ENCODE measurements at regions not wholly inside any gene's neighbourhood (a gene's known extent, or its start where the extent isn't known, plus 50 kb on each side); places are given as distances from the start of the nearest gene placed in this dataset.

GRCh38 chr2:156189584-156189983, 142.9 kb downstream of the NR4A2 start:
- no peak overlapping the region for H3K4me3 Mint-ChIP-seq
- ChIA-PET CTCF (no interaction called here), POLR2A (no interaction called here)
- ATAC-seq (no peak), DNase-seq (ENCODE audit: low spot score) (no peak)
- TF ChIP-seq, protein P1, sequence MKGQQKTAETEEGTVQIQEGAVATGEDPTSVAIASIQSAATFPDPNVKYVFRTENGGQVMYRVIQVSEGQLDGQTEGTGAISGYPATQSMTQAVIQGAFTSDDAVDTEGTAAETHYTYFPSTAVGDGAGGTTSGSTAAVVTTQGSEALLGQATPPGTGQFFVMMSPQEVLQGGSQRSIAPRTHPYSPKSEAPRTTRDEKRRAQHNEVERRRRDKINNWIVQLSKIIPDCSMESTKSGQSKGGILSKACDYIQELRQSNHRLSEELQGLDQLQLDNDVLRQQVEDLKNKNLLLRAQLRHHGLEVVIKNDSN (CRISPR knock-in tag; IDR thresholded peaks at IDR 0.05) = no peak
- TF ChIP-seq ELF4 (CRISPR knock-in tag; IDR thresholded peaks at IDR 0.05; ENCODE audit: low read depth) = no peak
- no peak for TF ChIP-seq CDX4 (CRISPR knock-in tag; IDR thresholded peaks at IDR 0.05; ENCODE audit: borderline replicate concordance)
- peaks cover 23% of the 10 kb centered on the region for H3K4me1 Mint-ChIP-seq
- H3K9me3 Mint-ChIP-seq = peaks cover 3% of the 10 kb centered on the region; the same call in 1 of the 2 replicates
- no peak overlapping the region for H3K27ac Mint-ChIP-seq
- H3K36me3 Mint-ChIP-seq = peaks cover 3% of the 10 kb centered on the region; the same call in 1 of the 2 replicates
- H3K27me3 Mint-ChIP-seq (ENCODE audit: low read depth) = no peaks in the 10 kb centered on the region

DNA sequence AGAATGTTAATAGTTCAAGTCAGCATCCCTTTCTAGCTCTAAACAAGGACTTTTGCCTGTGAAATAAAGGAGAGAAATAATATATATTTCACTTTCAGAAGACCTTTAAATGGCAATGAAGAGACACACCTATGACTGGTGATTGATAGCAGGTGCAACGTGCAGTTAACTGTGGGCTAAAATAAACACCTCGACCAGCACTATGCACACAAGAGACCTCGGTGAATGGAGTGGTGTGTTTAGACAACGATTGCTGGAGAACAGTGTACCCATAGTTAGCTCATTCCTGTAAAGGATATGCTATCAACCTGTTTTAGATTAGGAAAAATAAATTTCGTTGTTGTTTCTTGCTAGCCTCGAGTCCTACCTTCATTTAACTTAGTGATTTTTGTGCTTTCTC, 143.4 kb downstream of the NR4A2 start:
- CTCF ChIA-PET = no interaction called here
- Mint-ChIP-seq H3K36me3 (no peaks in the 10 kb centered on the region; the same call in 1 of the 2 replicates), H3K4me1 (peaks cover 28% of the 10 kb centered on the region), H3K27ac (no peak overlapping the region), H3K9me3 (no peaks in the 10 kb centered on the region), H3K4me3 (no peak overlapping the region), H3K27me3 (ENCODE audit: low read depth) (no peaks in the 10 kb centered on the region)
- POLR2A ChIA-PET = no interaction called here
- TF ChIP-seq SMAD3 (CRISPR knock-in tag; IDR thresholded peaks at IDR 0.05; ENCODE audit: borderline replicate concordance) (no peak), TCF7 (CRISPR knock-in tag; IDR thresholded peaks at IDR 0.05; ENCODE audit: low read depth) (no peak), KAT7 (CRISPR knock-in tag; IDR thresholded peaks at IDR 0.05; ENCODE audit: borderline replicate concordance) (no peak), ZSCAN18 (CRISPR knock-in tag; IDR thresholded peaks at IDR 0.05) (no peak), ZNF121 (CRISPR knock-in tag; IDR thresholded peaks at IDR 0.05) (no peak), GABPB1 (CRISPR knock-in tag; IDR thresholded peaks at IDR 0.05) (no peak)
- ATAC-seq (no peak), DNase-seq (ENCODE audit: low spot score) (no peak)

- peak overlapping the region; percentile 59; the same call in 1 of the 2 replicates for H3K27ac Mint-ChIP-seq
- H3K9me3 Mint-ChIP-seq = no peaks in the 10 kb centered on the region
- no peak for DNase-seq (ENCODE audit: low spot score)
- no peak overlapping the region for H3K4me3 Mint-ChIP-seq
- no peak; the same call in 1 of the 2 replicates for ATAC-seq
- peaks cover 30% of the 10 kb centered on the region for H3K4me1 Mint-ChIP-seq
- POLR2A ChIA-PET = no interaction called here
- H3K36me3 Mint-ChIP-seq = no peaks in the 10 kb centered on the region
- H3K27me3 Mint-ChIP-seq (ENCODE audit: low read depth) = no peaks in the 10 kb centered on the region
- CTCF ChIA-PET = no interaction called here
- TF ChIP-seq NFE2L1 (CRISPR knock-in tag; IDR thresholded peaks at IDR 0.05) (no peak), NR2C2 (CRISPR knock-in tag; IDR thresholded peaks at IDR 0.05) (no peak), ZNF671 (CRISPR knock-in tag; IDR thresholded peaks at IDR 0.05) (no peak), MLX (CRISPR knock-in tag; IDR thresholded peaks at IDR 0.05) (no peak), JUN (CRISPR knock-in tag; IDR thresholded peaks at IDR 0.05) (no peak), ZMAT4 (CRISPR knock-in tag; IDR thresholded peaks at IDR 0.05) (no peak), ZNF219 (CRISPR knock-in tag; IDR thresholded peaks at IDR 0.05; ENCODE audit: borderline replicate concordance) (no peak), IRF1 (CRISPR knock-in tag; IDR thresholded peaks at IDR 0.05) (no peak), ZNF317 (CRISPR knock-in tag; IDR thresholded peaks at IDR 0.05; ENCODE audit: borderline replicate concordance, low read depth) (no peak), FOXJ3 (CRISPR knock-in tag; IDR thresholded peaks at IDR 0.05; ENCODE audit: borderline replicate concordance) (no peak), ATF1 (CRISPR knock-in tag; IDR thresholded peaks at IDR 0.05) (no peak), SMAD3 (CRISPR knock-in tag; IDR thresholded peaks at IDR 0.05; ENCODE audit: borderline replicate concordance) (no peak), NR1H2 (CRISPR knock-in tag; IDR thresholded peaks at IDR 0.05) (no peak), ATF6 (CRISPR knock-in tag; IDR thresholded peaks at IDR 0.05) (no peak), ETV6 (CRISPR knock-in tag; IDR thresholded peaks at IDR 0.05) (no peak)
- TF ChIP-seq, protein P2, sequence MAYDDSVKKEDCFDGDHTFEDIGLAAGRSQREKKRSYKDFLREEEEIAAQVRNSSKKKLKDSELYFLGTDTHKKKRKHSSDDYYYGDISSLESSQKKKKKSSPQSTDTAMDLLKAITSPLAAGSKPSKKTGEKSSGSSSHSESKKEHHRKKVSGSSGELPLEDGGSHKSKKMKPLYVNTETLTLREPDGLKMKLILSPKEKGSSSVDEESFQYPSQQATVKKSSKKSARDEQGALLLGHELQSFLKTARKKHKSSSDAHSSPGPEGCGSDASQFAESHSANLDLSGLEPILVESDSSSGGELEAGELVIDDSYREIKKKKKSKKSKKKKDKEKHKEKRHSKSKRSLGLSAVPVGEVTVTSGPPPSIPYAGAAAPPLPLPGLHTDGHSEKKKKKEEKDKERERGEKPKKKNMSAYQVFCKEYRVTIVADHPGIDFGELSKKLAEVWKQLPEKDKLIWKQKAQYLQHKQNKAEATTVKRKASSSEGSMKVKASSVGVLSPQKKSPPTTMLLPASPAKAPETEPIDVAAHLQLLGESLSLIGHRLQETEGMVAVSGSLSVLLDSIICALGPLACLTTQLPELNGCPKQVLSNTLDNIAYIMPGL (CRISPR knock-in tag; IDR thresholded peaks at IDR 0.05) = no peak
Measured at GRCh38 chr2:156182132-156182531, 150.4 kb downstream of the NR4A2 start.
